22Rv1 (cell line): ENCODE measurements at regions not wholly inside any gene's neighbourhood (a gene's known extent, or its start where the extent isn't known, plus 50 kb on each side); places are given as distances from the start of the nearest gene placed in this dataset.
"Not testable (repeated sequence)": the region's sequence is repeated elsewhere in the genome, so short reads cannot be mapped to it uniquely, and the experiment has no call there.

Source experiments
- H3K27ac ChIP-seq: fragments of 450-650 bp; 2 replicates; pipeline ENCODE4 v1.5.1; 2017
- ZFX ChIP-seq: fragments of 450-650 bp; IDR thresholded peaks from 2 replicates; pipeline ENCODE4 v1.6.1; 2017; ENCODE audit warnings: antibody characterized with exemption, borderline replicate concordance
- TF ChIP-seq, protein P1 (sequence below): fragments of 450-650 bp; IDR thresholded peaks from 2 replicates; pipeline ENCODE4 v1.5.1; 2017; ENCODE audit warnings: mild to moderate bottlenecking

DNA sequence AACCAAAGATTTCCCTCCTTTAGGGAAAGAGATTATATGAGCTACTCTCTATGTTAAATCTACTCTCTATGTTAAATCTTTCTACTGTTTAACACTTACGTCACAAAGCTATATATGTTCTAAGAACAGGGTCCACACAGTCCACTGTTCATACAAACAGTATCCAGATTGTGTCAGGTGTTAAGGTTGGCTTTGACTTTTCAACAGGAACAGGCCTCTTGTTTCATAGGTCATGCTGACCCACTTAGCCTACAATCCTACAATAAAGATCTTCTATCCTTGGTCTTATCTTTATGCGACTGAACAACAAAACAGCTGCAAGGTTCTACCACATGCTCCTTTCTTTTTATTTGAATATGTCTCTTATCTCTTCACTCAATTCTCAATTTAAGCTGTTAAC lies 134.9 kb downstream of the LTN1 start:
- no peak overlapping the region for H3K27ac ChIP-seq
- TF ChIP-seq ZFX: no peak
- TF ChIP-seq, protein P1, sequence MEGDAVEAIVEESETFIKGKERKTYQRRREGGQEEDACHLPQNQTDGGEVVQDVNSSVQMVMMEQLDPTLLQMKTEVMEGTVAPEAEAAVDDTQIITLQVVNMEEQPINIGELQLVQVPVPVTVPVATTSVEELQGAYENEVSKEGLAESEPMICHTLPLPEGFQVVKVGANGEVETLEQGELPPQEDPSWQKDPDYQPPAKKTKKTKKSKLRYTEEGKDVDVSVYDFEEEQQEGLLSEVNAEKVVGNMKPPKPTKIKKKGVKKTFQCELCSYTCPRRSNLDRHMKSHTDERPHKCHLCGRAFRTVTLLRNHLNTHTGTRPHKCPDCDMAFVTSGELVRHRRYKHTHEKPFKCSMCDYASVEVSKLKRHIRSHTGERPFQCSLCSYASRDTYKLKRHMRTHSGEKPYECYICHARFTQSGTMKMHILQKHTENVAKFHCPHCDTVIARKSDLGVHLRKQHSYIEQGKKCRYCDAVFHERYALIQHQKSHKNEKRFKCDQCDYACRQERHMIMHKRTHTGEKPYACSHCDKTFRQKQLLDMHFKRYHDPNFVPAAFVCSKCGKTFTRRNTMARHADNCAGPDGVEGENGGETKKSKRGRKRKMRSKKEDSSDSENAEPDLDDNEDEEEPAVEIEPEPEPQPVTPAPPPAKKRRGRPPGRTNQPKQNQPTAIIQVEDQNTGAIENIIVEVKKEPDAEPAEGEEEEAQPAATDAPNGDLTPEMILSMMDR: no peak

DNA sequence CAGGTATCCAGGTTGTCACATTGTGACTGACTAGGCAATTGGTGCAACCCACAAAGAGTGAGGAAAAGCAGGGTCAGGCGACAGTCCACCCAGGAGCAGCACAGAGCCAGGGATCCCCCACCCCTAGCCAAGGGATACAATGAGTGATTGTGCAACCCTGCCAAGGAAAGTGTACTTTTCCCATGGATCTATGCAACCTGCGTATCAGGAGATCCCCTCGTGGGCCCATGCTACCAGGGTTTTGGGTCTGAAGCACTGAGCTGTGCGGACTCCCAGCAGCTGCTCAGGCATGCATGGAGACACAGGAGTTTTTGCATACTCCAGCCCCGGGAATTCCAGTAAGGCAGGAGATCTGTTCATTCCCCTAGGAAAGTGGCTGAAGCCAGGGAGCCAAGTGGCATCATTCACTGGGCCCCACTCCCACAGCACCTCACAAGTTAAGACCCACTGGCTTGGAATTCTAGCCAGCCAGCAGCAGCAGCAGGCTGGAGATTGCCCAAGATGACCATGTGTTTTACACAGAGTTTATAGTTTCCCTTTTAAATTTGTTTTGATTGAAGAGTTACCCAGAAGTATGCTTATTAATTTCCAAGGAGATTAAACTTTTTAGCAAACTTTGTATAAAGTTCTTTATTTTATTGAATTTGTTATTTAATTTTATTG lies 136.0 kb downstream of the LTN1 start:
- H3K27ac ChIP-seq: no peak overlapping the region
- no peak for TF ChIP-seq ZFX
- TF ChIP-seq, protein P1: no peak

DNA sequence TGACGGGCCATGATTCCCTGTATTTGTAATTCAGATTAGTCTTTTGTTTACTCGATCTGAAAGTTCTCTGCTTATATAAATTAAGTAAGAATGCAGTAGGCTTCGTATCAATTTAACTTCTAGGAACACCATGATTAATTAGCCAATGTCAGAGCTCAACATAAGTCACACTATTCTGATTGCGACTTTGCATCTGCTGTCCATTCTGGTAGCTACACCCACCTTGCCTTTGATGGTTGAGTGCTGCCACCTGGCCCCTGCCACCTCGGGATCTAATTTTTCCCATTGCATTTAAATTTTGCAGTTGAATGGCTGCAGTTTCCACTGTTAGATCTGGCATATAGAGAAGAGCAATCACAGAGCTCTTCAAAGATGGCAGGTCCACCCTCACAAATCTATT lies 140.0 kb downstream of the LTN1 start:
- no peak for TF ChIP-seq ZFX
- TF ChIP-seq, protein P1: no peak
- no peak overlapping the region for H3K27ac ChIP-seq

DNA sequence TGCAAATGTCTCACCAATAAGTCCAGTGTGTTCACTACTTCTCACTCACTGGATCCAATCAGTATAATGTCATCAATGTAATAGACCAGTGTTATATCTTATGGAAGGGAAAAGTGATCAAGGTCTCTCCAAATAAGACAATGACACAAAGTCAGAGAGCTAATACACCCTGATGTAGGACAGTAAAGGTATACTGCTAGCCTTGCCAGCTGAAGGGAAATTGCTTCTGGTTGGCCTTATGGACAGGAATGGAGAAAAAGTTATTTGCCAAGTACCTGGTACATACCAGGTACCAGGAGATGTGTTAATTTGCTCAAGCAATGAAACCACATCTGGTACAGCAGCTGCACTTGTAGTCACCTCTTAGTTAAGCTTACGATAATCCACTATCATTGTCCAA lies 141.0 kb downstream of the LTN1 start:
- no peak overlapping the region for H3K27ac ChIP-seq
- TF ChIP-seq, protein P1: no peak
- TF ChIP-seq ZFX: no peak

DNA sequence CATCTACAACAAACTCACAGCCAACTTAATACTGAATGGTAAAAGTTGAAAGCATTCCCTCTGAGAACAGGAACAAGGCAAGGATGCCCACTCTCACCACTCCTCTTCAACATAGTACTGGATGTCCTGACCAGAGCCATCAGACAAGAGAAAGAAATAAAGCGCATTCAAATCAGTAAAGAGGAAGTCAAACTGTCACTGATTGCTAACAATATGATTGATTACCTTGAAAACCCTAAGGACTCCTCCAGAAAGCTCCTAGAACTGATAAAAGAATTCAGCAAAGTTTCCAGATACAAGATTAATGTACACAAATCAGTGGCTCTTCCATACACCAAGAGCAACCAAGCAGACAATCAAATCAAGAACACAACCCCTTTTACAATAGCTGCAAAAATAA lies 153.4 kb downstream of the LTN1 start:
- not testable (repeated sequence) for H3K27ac ChIP-seq

DNA sequence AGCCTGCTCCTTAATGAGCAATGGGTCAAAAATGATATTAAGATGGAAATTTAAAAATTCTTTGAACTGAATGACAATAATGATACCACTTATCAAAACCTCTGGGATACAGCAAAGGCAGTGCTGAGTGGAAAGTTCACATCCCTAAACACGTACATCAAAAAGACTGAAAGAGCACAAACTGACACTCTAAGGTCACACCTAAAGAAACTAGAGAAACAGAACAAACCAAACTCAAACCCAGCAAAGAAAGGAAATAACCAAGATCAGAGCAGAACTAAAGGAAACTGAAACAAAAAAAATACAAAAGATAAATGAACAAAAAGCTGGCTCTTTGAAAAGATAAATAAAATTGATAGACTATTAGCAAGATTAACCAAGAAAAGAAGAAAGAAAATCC lies 155.3 kb downstream of the LTN1 start:
- not testable (repeated sequence) for H3K27ac ChIP-seq

DNA sequence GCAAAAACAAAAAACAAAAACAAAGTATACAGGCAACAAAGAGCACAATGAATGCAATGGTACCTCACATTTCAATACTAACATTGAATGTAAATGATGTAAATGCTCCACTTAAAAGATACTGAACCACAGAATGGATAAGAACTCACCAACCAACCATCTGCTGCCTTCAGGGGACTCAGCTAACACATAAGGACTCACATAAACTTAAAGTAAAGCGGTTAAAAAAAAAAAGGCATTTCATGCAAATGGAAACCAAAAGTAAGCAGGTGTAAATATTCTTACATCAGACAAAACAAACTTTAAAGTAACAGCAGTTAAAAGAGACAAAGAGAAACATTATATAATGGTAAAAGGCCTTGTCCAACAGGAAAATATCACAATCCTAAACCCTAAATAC lies 156.1 kb downstream of the LTN1 start:
- H3K27ac ChIP-seq: not testable (repeated sequence)

DNA sequence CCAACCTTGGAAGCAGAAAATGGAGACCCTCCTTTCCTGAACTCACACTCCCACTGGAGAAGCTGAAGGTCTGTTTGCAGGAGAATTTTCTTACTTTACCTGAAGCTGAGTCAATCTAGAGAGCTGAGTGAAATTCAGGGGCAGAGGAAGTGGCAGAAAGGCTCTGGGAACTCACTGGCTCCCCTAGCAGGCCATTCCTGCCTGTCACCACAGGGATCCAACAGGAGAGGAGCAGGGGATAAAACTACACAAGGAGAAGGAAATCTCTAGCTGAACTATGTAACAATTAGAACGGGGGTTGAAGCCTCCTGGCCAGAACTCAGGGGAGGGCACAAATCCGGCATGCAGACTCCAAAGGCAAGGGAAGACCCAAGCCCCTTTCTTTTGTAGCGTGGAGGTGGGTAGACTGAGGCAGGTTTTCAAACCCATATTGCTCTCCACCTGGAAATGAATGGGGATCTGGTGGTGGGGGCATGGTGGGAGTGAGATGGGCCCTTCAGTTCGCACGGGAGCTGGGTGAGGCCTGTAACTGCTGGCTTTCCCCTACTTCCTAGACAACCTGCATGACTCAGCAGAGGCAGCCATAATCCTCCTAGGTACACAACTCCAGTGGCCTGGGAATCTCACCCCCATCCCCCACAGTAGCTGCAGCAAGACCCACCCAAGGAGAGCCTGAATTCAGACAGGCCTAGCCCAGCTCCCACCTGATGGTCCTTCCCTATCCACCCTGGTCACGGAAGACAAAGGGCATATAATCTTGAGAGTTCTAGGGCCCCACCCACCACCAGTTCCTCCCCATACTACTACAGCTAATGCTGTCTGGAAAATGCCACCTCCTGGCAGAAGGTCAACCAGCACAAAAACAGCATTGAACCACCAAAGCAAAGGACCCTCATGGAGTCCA lies 158.1 kb downstream of the LTN1 start:
- no peak for TF ChIP-seq ZFX
- TF ChIP-seq, protein P1: no peak
- no peak overlapping the region for H3K27ac ChIP-seq

DNA sequence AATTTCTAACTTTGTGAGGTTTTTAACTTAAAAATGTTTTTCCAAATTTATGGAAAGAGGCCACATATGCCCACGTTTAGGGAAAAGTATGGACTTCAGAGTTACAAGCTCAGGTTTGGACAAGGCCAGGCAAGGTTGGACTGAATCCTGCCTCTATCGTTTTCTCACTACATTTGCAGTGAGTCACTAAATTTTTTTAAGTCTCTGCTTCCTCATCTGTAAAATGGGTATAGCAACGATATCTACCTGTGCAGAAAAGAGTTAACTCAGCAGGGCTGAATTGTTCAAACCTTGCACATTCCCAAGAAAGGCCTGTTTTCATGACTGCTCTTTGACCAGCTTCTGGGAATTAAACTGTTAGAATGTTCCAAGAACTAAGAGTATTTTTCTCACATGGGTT lies 159.1 kb downstream of the LTN1 start:
- TF ChIP-seq ZFX: no peak
- TF ChIP-seq, protein P1: no peak
- H3K27ac ChIP-seq: no peak overlapping the region
